Motor neuron (in vitro differentiated cells): ENCODE measurements at regions not wholly inside any gene's neighbourhood (a gene's known extent, or its start where the extent isn't known, plus 50 kb on each side); places are given as distances from the start of the nearest gene placed in this dataset.
A peak's percentile ranks its signal among the peaks of the same experiment; 100 is the strongest.

Experiments used
- ATAC-seq, 8 experiments: fragments of 200-7000 bp; cut with Tn5 transposase; replicated peaks in 6 of 8; 2 replicates each; pipeline ENCODE4 v1.8.0; 2021; ENCODE audit warnings: mild to moderate bottlenecking in 8 of 8, moderate library complexity in 8 of 8
- H3K27ac ChIP-seq, 2 donors: fragments of 250-450 bp; sonication (Bioruptor Pico); 2 replicates each; pipeline ENCODE4 v1.9.0; 2021; ENCODE audit warnings: antibody characterized with exemption in 2 of 2, mild to moderate bottlenecking in 2 of 2, moderate library complexity in 1 of 2
- H3K4me1 ChIP-seq, 2 donors: fragments of 250-450 bp; sonication (Bioruptor Pico); replicated peaks in 1 of 2; 2 replicates each; pipeline ENCODE4 v1.6.1; 2021; ENCODE audit warnings: antibody characterized with exemption in 2 of 2, mild to moderate bottlenecking in 2 of 2, moderate library complexity in 1 of 2
- H3K4me3 ChIP-seq, 5 donors: fragments of 250-450 bp; sonication (Bioruptor Pico); 2 replicates each; pipeline ENCODE4 v1.9.0; 2021; ENCODE audit warnings: antibody characterized with exemption in 5 of 5, mild to moderate bottlenecking in 5 of 5, moderate library complexity in 4 of 5
- WGBS, 10 experiments: fragments of 450-650 bp; shearing (Covaris generic); methylation state at CpG; one replicate each; pipeline ENCODE4 v1.0.0; 2022; 5-methylcytosine and 5-hydroxymethylcytosine counted together
- in situ Hi-C, 9 experiments: fragments of 400-800 bp; cut with MboI; loops; one replicate each; pipeline ENCODE4 v1.15.0; 2021; ENCODE audit warnings: low sequenced_read_pairs in 9 of 9, low pct_unique_long_range_greater_than_20kb in 2 of 9; ENCODE audit not compliant: unreplicated experiment in 9 of 9

- no peak overlapping the region for H3K27ac ChIP-seq
- peaks cover 0 to 33% of the 10 kb centered on the region in 2 donors for H3K4me1 ChIP-seq
- WGBS, 10 experiments = 20 to 100% (median 66%) methylated on average over 1 to 5 of the region's 5 CpGs; no CpG with 5 or more reads in 2 of the 10 experiments
- H3K4me3 ChIP-seq = no peak overlapping the region
- ATAC-seq = peak in 7 of 8 experiments; percentile 40 to 90 (median 75)
- in situ Hi-C loops = no loop called here
Observed at GRCh38 chr11:109865548-109866186, 227.5 kb upstream of the ZC3H12C start.

GRCh38 chr11:109867784-109868183 lies 225.4 kb upstream of the ZC3H12C start:
- no peak for ATAC-seq
- in situ Hi-C loops = no loop called here

GRCh38 chr11:109869536-109869935 lies 223.7 kb upstream of the ZC3H12C start:
- Histone ChIP-seq H3K27ac (no peak overlapping the region), H3K4me3 (no peak overlapping the region), H3K4me1 (peaks cover 0 to 19% of the 10 kb centered on the region in 2 donors)
- no peak for ATAC-seq
- WGBS, 10 experiments = 52 to 100% (median 93%) methylated on average over 1 to 2 of the region's 2 CpGs
- in situ Hi-C loops = no loop called here

More at GRCh38 chr11:109867784-109868183, 225.4 kb upstream of the ZC3H12C start:
- H3K4me3 ChIP-seq = no peak overlapping the region
- peaks cover 0 to 32% of the 10 kb centered on the region in 2 donors for H3K4me1 ChIP-seq
- H3K27ac ChIP-seq = no peak overlapping the region
- 27 to 94% (median 83%) methylated on average over 1 to 2 of the region's 2 CpGs; no CpG with 5 or more reads in 3 of the 10 experiments for WGBS, 10 experiments

GRCh38 chr11:109870297-109870696 lies 222.9 kb upstream of the ZC3H12C start:
- WGBS, 10 experiments = 76 to 100% (median 87%) methylated on average over 2 to 6 of the region's 6 CpGs
- H3K27ac ChIP-seq = no peak overlapping the region
- H3K4me1 ChIP-seq = peaks cover 0 to 19% of the 10 kb centered on the region in 2 donors
- in situ Hi-C loops = no loop called here
- H3K4me3 ChIP-seq = no peak overlapping the region
- peak in 3 of 8 experiments; percentile 38 to 64 (median 41) for ATAC-seq

GRCh38 chr11:109877043-109877442 lies 216.1 kb upstream of the ZC3H12C start:
- WGBS, 10 experiments = 0 to 100% (median 61%) methylated on average over 1 to 4 of the region's 4 CpGs
- in situ Hi-C loops = no loop called here
- no peak overlapping the region for H3K4me3 ChIP-seq
- ATAC-seq = no peak
- H3K4me1 ChIP-seq = peaks cover 0 to 9% of the 10 kb centered on the region in 2 donors
- no peak overlapping the region for H3K27ac ChIP-seq

- in situ Hi-C loops = no loop called here
- Histone ChIP-seq H3K4me1 (peaks cover 0 to 8% of the 10 kb centered on the region in 2 donors), H3K4me3 (no peak overlapping the region), H3K27ac (peak overlapping the region in 1 of 2 donors; percentile 13)
- ATAC-seq = no peak
- WGBS, 10 experiments = 33 to 85% (median 69%) methylated on average over 1 to 4 of the region's 4 CpGs; no CpG with 5 or more reads in 1 of the 10 experiments
Observed at GRCh38 chr11:109884501-109884900, 208.7 kb upstream of the ZC3H12C start.

GRCh38 chr11:109885006-109885405 lies 208.2 kb upstream of the ZC3H12C start:
- in situ Hi-C loops = no loop called here
- WGBS, 10 experiments = 7 to 94% (median 66%) methylated on average over 3 to 7 of the region's 7 CpGs; no CpG with 5 or more reads in 2 of the 10 experiments
- no peak for ATAC-seq
- H3K27ac ChIP-seq = no peak overlapping the region
- no peak overlapping the region for H3K4me3 ChIP-seq
- H3K4me1 ChIP-seq = peaks cover 0 to 13% of the 10 kb centered on the region in 2 donors

GRCh38 chr11:109892321-109892794 lies 200.8 kb upstream of the ZC3H12C start:
- WGBS, 10 experiments = 50 to 100% (median 87%) methylated on average over 1 to 4 of the region's 4 CpGs
- H3K4me3 ChIP-seq = no peak overlapping the region
- ATAC-seq = peak in 2 of 8 experiments; percentile 41 to 62
- H3K4me1 ChIP-seq = peaks cover 0 to 7% of the 10 kb centered on the region in 2 donors
- in situ Hi-C loops = no loop called here
- no peak overlapping the region for H3K27ac ChIP-seq

- in situ Hi-C loops = no loop called here
- H3K4me1 ChIP-seq = peaks cover 0 to 7% of the 10 kb centered on the region in 2 donors
- H3K4me3 ChIP-seq = no peak overlapping the region
- 0 to 100% (median 76%) methylated on average over 1 of the region's 1 CpG; no CpG with 5 or more reads in 2 of the 10 experiments for WGBS, 10 experiments
- ATAC-seq = no peak
- no peak overlapping the region for H3K27ac ChIP-seq
Observed at GRCh38 chr11:109894242-109894641, 198.9 kb upstream of the ZC3H12C start.

- Histone ChIP-seq H3K4me1 (no peaks in the 10 kb centered on the region), H3K4me3 (no peak overlapping the region), H3K27ac (no peak overlapping the region)
- ATAC-seq = no peak
- 25 to 100% (median 67%) methylated on average over 1 to 2 of the region's 2 CpGs for WGBS, 10 experiments
- in situ Hi-C loops = no loop called here
Observed at GRCh38 chr11:109898592-109898991, 194.6 kb upstream of the ZC3H12C start.

GRCh38 chr11:109902764-109903433 lies 190.3 kb upstream of the ZC3H12C start:
- 11 to 100% (median 64%) methylated on average over 1 to 5 of the region's 5 CpGs for WGBS, 10 experiments
- no peak overlapping the region for H3K27ac ChIP-seq
- H3K4me3 ChIP-seq = no peak overlapping the region
- in situ Hi-C loops = loop anchor here in 1 of 9 experiments (25.0 kb wide), 2 partner anchors 466 to 1191 kb away; no protein-coding TSS in a partner anchor
- peak in 2 of 8 experiments; percentile 33 to 35 for ATAC-seq
- H3K4me1 ChIP-seq = no peaks in the 10 kb centered on the region

- no peak for ATAC-seq
- 5 to 100% (median 69%) methylated on average over 1 to 2 of the region's 2 CpGs; no CpG with 5 or more reads in 1 of the 10 experiments for WGBS, 10 experiments
- Histone ChIP-seq H3K4me3 (no peak overlapping the region), H3K27ac (no peak overlapping the region), H3K4me1 (no peaks in the 10 kb centered on the region)
- in situ Hi-C loops = loop anchor here in 1 of 9 experiments (25.0 kb wide), 2 partner anchors 474 to 1199 kb away; no protein-coding TSS in a partner anchor
Observed at GRCh38 chr11:109911488-109911887, 181.7 kb upstream of the ZC3H12C start.

GRCh38 chr11:109914038-109914437 lies 179.2 kb upstream of the ZC3H12C start:
- H3K4me1 ChIP-seq = no peaks in the 10 kb centered on the region
- no peak overlapping the region for H3K27ac ChIP-seq
- no peak for ATAC-seq
- no peak overlapping the region for H3K4me3 ChIP-seq
- in situ Hi-C loops = loop anchor here in 1 of 9 experiments (25.0 kb wide), 2 partner anchors 477 to 1202 kb away; no protein-coding TSS in a partner anchor
- 60 to 100% (median 87%) methylated on average over 1 to 4 of the region's 4 CpGs; no CpG with 5 or more reads in 2 of the 10 experiments for WGBS, 10 experiments
